GM21717 (cell line): ENCODE measurements at regions not wholly inside any gene's neighbourhood (a gene's known extent, or its start where the extent isn't known, plus 50 kb on each side); places are given as distances from the start of the nearest gene placed in this dataset.
"Not testable (repeated sequence)": the region's sequence is repeated elsewhere in the genome, so short reads cannot be mapped to it uniquely, and the experiment has no call there.

ENCODE experiments used
- ATAC-seq: cut with Tn5 transposase; IDR thresholded peaks from one replicate; pipeline ENCODE4 v1.9.1; 2021; ENCODE audit warnings: mild to moderate bottlenecking, moderate library complexity; ENCODE audit not compliant: unreplicated experiment

DNA sequence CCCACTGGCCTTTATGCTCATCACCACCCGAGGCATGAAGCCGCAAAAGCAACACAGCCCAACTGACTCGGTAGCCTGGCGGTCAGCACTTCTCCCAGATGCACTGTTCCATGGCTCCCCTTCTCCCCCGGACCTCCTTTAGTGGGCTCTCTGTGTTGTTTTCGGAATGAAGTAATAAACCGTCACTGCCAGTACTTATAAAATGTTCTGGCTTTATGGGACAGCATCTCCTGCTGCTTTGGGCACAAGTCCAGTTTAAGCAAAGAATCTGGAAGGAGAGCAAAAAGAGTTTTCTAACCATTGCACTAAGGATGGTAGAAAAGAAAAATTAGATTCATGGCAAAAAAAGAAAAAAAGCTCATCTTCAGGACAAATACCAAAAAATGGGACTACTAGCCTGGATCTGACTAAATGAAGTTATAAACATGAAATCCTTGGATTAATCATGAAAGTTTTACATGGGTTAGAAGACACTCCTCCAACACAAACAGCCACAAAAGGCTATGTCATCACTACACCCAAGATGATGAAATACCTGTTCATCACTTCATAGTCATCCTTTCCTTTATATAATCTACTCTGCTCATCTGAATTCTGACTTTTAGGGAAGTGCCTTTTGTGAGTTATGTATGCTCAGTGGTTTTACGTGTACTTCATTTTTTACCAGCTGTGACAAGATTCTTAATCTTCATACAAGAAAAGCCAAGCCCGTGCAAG, 89.5 kb upstream of the UBE2E2 start:
- ATAC-seq: no peak

DNA sequence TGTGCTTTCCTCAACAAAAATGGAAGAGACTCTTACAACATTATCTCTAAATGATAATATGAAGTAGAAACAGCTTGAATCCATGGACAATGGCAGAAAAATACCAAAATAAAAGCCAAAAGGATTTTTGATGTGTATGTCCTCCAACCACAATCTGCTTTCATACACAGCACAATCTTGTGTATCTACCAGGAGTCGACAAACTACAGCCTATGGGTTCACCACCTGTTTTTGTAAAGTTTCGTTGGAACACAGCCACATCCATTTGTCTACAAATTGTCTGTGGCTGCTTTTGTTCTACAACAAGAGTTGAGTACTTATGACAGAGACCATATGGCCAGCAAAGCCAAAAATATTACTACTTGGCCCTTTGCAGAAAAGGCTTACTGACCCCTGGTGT, 88.7 kb upstream of the UBE2E2 start:
- ATAC-seq: no peak

GRCh38 chr3:23115171-23115877, 87.8 kb upstream of the UBE2E2 start:
- ATAC-seq: no peak

DNA sequence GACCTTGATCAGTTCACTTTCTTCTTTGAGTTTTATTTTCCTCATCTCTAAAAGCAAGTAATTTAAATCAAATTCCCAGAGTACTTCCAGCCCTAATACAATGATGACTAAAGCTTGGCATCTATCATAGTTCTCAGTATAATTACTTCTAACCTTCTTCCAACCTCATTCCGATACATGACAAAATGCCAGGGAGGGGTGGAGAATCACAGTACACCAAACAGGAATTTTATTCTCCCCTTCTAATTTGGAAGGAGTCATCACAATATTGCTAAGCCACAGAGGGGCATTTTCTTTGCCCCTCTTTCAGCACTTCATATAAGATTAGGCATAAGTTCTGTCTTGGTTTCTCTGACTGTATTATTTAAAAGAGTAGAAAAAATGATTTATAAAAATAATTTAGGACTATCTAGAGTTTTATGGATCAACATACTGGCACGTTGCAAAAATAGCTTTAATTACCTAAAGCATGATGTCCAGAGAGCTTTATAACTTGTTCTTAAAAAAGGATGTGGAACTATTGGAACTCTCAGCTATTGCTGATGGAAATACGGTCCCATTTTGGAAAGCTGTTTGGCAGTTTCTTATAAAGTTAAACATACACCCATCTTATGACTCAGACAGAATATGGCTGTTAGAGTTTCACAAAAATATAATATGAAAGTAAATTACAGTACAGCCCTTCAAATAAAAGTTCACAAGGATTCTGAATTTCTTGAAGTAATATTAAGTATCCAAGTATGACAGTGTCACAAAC, 86.9 kb upstream of the UBE2E2 start:
- ATAC-seq: no peak

GRCh38 chr3:23117856-23118255, 85.3 kb upstream of the UBE2E2 start:
- no peak for ATAC-seq

- ATAC-seq: no peak
Measured at GRCh38 chr3:23127196-23127595, 75.9 kb upstream of the UBE2E2 start.

GRCh38 chr3:23128655-23129054, 74.5 kb upstream of the UBE2E2 start:
- ATAC-seq: no peak

GRCh38 chr3:23129117-23129516, 74.0 kb upstream of the UBE2E2 start:
- no peak for ATAC-seq

DNA sequence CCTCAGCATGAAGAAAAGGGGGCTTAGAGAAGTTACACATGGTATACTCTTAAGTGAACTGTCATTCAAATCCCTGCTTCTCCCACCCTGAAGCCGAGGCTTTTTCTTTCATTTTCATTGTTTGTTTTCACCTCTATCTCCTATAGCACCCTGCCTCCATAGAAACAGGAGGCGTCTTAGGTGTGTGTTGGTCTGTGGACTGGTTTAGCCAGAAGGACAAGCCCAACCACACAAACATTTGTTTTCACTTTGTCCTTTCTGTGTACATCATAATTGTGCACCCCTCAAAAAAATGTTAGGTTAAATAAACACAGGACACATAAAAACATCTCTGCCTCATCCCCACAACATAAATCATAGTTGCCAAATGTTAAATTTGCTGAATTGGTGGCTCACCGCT, 73.3 kb upstream of the UBE2E2 start:
- ATAC-seq: peak; percentile 78

DNA sequence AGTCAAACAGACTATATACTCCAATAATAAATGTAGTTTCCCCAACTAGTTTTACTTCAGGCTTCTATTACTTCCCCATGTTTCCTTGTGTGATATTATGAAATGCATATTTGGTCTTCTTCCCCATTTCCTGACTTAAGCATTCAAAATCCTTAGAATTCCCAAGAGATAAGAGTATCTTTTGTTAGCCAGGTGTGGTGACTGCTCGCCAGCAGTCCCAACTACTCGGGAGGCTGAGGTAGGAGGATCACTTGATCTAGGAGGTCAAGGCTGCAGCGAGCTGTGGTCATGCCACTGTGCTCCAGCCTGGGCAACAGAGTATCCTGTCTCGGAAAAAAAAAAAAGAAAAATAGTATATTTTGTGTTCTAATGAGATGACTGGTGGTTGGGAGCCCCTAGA, 72.7 kb upstream of the UBE2E2 start:
- ATAC-seq: no peak

- ATAC-seq: no peak
Measured at GRCh38 chr3:23135026-23135785, 67.9 kb upstream of the UBE2E2 start.

DNA sequence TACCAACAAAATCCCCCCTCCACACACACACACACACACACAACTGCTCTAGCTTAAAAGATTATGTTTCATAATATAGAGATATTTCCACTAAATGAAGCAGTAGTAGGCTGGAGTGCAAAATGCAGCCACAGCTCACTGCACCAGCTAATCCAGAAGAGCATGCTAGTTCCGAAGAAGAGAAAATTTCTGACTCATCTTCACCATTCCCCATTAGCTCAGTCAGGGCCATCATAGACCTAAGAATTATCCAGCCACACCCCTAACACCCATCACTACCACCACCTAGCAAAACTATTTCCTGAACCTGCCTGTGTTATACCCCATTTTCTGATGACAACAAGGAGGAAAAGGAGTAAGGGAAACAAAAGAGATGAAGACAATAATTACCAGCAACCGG, 67.1 kb upstream of the UBE2E2 start:
- ATAC-seq: no peak

- ATAC-seq: not testable (repeated sequence)
Measured at GRCh38 chr3:23144051-23144450, 59.1 kb upstream of the UBE2E2 start.

- ATAC-seq: no peak
Measured at GRCh38 chr3:23146163-23146562, 57.0 kb upstream of the UBE2E2 start.

DNA sequence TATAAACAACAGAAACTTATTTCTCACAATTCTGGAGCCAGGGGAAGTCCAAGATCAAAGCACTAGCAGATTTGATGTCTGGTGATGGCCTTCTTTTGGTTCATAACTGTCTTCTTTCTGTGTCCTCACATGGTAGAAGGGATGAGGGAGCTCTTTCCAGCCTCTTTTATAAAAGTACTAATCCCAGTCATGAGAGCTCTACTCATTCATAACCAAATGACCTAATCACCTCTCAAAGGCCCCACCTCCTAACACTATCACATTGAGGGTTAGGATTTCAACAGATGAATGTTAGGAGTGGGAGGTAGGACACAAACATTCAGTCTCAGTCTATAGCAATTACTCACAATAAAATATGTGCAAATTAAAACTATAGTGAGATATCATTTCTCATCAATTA, 50.1 kb upstream of the UBE2E2 start:
- ATAC-seq: no peak
